ENCODE measurements at regions not wholly inside any gene's neighbourhood (a gene's known extent, or its start where the extent isn't known, plus 50 kb on each side); places are given as distances from the start of the nearest gene placed in this dataset.

- H3K9ac ChIP-seq (ENCODE audit: low read depth, low read length), result no peak overlapping the region
- peaks cover 11% of the 10 kb centered on the region for H3K4me1 ChIP-seq (ENCODE audit: control insufficient read depth, insufficient read depth, low read length)
- no peaks in the 10 kb centered on the region for H3K27me3 ChIP-seq (ENCODE audit: control insufficient read depth, insufficient read depth, low read length)
- no peaks in the 10 kb centered on the region for H3K9me3 ChIP-seq (ENCODE audit: control insufficient read depth, insufficient read depth, low read length)
- no peak overlapping the region for H3K4me3 ChIP-seq (ENCODE audit: low read depth, low read length)
- H3K36me3 ChIP-seq (ENCODE audit: control insufficient read depth, insufficient read depth, low read length), result no peaks in the 10 kb centered on the region
Observed at GRCh38 chr16:22628994-22629393, 118.3 kb downstream of the NPIPB5 start.

DNA sequence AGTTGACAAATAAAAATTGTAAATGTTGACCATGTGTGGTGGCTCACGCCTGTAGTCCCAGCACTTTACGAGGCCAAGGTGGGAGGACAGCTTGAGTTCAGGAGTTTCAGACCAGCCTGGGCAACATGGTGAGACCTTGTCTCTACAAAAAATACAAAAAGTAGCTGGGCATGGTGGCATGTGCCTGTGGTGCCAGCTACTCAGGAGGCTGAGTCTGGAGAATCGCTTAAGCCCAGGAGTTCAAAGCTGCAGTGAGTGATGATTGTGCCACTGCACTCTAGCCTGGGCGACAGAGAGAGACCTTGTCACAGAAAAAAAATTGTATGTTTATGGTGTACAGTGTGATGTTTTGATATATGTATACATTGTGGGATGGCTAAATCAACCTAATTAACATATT is 119.6 kb downstream of the NPIPB5 start:
- Histone ChIP-seq H3K36me3 (ENCODE audit: control insufficient read depth, insufficient read depth, low read length) (no peaks in the 10 kb centered on the region), H3K4me3 (ENCODE audit: low read depth, low read length) (no peak overlapping the region), H3K9me3 (ENCODE audit: control insufficient read depth, insufficient read depth, low read length) (no peaks in the 10 kb centered on the region), H3K9ac (ENCODE audit: low read depth, low read length) (no peak overlapping the region), H3K4me1 (ENCODE audit: control insufficient read depth, insufficient read depth, low read length) (peaks cover 22% of the 10 kb centered on the region), H3K27me3 (ENCODE audit: control insufficient read depth, insufficient read depth, low read length) (no peaks in the 10 kb centered on the region)

DNA sequence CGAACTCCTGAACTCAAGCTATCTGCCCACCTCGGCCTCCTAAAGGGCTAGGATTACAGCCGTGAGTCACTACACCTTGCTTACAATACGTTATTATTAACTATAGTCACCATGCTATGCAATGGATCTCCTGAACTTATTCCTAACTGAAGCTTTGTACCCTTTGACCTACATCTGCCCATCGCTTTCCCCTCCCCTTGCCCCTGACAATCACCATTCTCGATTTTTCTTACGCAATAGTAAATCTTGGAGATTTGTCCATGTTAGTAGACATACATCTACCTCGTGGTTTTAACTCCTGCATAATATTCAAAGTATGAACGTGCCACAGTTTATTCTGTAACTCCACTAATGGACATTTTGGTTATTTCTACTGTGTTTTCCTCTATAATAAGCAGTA is 120.6 kb downstream of the NPIPB5 start:
- Histone ChIP-seq H3K9me3 (ENCODE audit: control insufficient read depth, insufficient read depth, low read length) (no peaks in the 10 kb centered on the region), H3K9ac (ENCODE audit: low read depth, low read length) (no peak overlapping the region)

GRCh38 chr16:22632606-22633005 is 121.9 kb downstream of the NPIPB5 start:
- H3K4me1 ChIP-seq (ENCODE audit: control insufficient read depth, insufficient read depth, low read length), result peaks cover 33% of the 10 kb centered on the region
- H3K9me3 ChIP-seq (ENCODE audit: control insufficient read depth, insufficient read depth, low read length), result no peaks in the 10 kb centered on the region
- H3K27me3 ChIP-seq (ENCODE audit: control insufficient read depth, insufficient read depth, low read length), result no peaks in the 10 kb centered on the region
- no peak overlapping the region for H3K4me3 ChIP-seq (ENCODE audit: low read depth, low read length)
- no peaks in the 10 kb centered on the region for H3K36me3 ChIP-seq (ENCODE audit: control insufficient read depth, insufficient read depth, low read length)
- no peak overlapping the region for H3K9ac ChIP-seq (ENCODE audit: low read depth, low read length)

More for the DNA sequence above, 120.6 kb downstream of the NPIPB5 start:
- Histone ChIP-seq H3K36me3 (ENCODE audit: control insufficient read depth, insufficient read depth, low read length) (no peaks in the 10 kb centered on the region), H3K4me1 (ENCODE audit: control insufficient read depth, insufficient read depth, low read length) (peaks cover 33% of the 10 kb centered on the region), H3K27me3 (ENCODE audit: control insufficient read depth, insufficient read depth, low read length) (no peaks in the 10 kb centered on the region), H3K4me3 (ENCODE audit: low read depth, low read length) (no peak overlapping the region)

GRCh38 chr16:22633280-22633679 is 122.6 kb downstream of the NPIPB5 start:
- H3K27me3 ChIP-seq (ENCODE audit: control insufficient read depth, insufficient read depth, low read length), result no peaks in the 10 kb centered on the region
- peaks cover 34% of the 10 kb centered on the region for H3K4me1 ChIP-seq (ENCODE audit: control insufficient read depth, insufficient read depth, low read length)
- H3K9ac ChIP-seq (ENCODE audit: low read depth, low read length), result no peak overlapping the region
- H3K4me3 ChIP-seq (ENCODE audit: low read depth, low read length), result no peak overlapping the region
- no peaks in the 10 kb centered on the region for H3K36me3 ChIP-seq (ENCODE audit: control insufficient read depth, insufficient read depth, low read length)
- no peaks in the 10 kb centered on the region for H3K9me3 ChIP-seq (ENCODE audit: control insufficient read depth, insufficient read depth, low read length)

- H3K9me3 ChIP-seq (ENCODE audit: control insufficient read depth, insufficient read depth, low read length), result no peaks in the 10 kb centered on the region
- no peak overlapping the region for H3K9ac ChIP-seq (ENCODE audit: low read depth, low read length)
- no peak overlapping the region for H3K4me3 ChIP-seq (ENCODE audit: low read depth, low read length)
- no peaks in the 10 kb centered on the region for H3K36me3 ChIP-seq (ENCODE audit: control insufficient read depth, insufficient read depth, low read length)
- H3K4me1 ChIP-seq (ENCODE audit: control insufficient read depth, insufficient read depth, low read length), result peaks cover 38% of the 10 kb centered on the region
- no peaks in the 10 kb centered on the region for H3K27me3 ChIP-seq (ENCODE audit: control insufficient read depth, insufficient read depth, low read length)
Observed at GRCh38 chr16:22633799-22634198, 123.1 kb downstream of the NPIPB5 start.

GRCh38 chr16:22634954-22635353 is 124.3 kb downstream of the NPIPB5 start:
- Histone ChIP-seq H3K9me3 (ENCODE audit: control insufficient read depth, insufficient read depth, low read length) (no peaks in the 10 kb centered on the region), H3K9ac (ENCODE audit: low read depth, low read length) (peak overlapping the region; percentile 1), H3K27me3 (ENCODE audit: control insufficient read depth, insufficient read depth, low read length) (no peaks in the 10 kb centered on the region), H3K36me3 (ENCODE audit: control insufficient read depth, insufficient read depth, low read length) (no peaks in the 10 kb centered on the region), H3K4me3 (ENCODE audit: low read depth, low read length) (no peak overlapping the region), H3K4me1 (ENCODE audit: control insufficient read depth, insufficient read depth, low read length) (peaks cover 38% of the 10 kb centered on the region)

DNA sequence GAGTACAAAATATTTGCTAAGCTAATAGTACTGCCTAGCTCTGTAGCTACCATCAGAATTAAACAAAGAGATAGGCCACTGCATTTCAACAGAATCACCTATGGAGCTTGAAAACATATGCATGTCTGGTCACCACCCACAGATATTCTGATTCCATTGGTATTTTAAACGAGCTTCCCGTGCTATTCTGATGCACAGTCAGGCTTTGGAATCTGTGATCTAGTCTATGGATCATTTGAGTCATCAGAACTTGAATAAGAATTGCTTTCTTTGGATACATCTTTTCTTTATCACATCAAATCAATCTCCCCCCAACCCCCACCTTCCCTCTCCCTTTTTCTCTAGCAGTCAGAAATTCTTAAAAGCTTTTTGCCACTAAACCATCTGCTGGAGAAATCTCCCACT is 124.7 kb downstream of the NPIPB5 start:
- Histone ChIP-seq H3K4me3 (ENCODE audit: low read depth, low read length) (no peak overlapping the region), H3K36me3 (ENCODE audit: control insufficient read depth, insufficient read depth, low read length) (no peaks in the 10 kb centered on the region), H3K9ac (ENCODE audit: low read depth, low read length) (peak overlapping the region; percentile 13), H3K9me3 (ENCODE audit: control insufficient read depth, insufficient read depth, low read length) (no peaks in the 10 kb centered on the region), H3K4me1 (ENCODE audit: control insufficient read depth, insufficient read depth, low read length) (peaks cover 38% of the 10 kb centered on the region), H3K27me3 (ENCODE audit: control insufficient read depth, insufficient read depth, low read length) (no peaks in the 10 kb centered on the region)

GRCh38 chr16:22635801-22636200 is 125.1 kb downstream of the NPIPB5 start:
- H3K9me3 ChIP-seq (ENCODE audit: control insufficient read depth, insufficient read depth, low read length), result no peaks in the 10 kb centered on the region
- no peaks in the 10 kb centered on the region for H3K36me3 ChIP-seq (ENCODE audit: control insufficient read depth, insufficient read depth, low read length)
- H3K4me3 ChIP-seq (ENCODE audit: low read depth, low read length), result no peak overlapping the region
- H3K27me3 ChIP-seq (ENCODE audit: control insufficient read depth, insufficient read depth, low read length), result no peaks in the 10 kb centered on the region
- peak overlapping the region; percentile 13 for H3K9ac ChIP-seq (ENCODE audit: low read depth, low read length)
- H3K4me1 ChIP-seq (ENCODE audit: control insufficient read depth, insufficient read depth, low read length), result peaks cover 38% of the 10 kb centered on the region

DNA sequence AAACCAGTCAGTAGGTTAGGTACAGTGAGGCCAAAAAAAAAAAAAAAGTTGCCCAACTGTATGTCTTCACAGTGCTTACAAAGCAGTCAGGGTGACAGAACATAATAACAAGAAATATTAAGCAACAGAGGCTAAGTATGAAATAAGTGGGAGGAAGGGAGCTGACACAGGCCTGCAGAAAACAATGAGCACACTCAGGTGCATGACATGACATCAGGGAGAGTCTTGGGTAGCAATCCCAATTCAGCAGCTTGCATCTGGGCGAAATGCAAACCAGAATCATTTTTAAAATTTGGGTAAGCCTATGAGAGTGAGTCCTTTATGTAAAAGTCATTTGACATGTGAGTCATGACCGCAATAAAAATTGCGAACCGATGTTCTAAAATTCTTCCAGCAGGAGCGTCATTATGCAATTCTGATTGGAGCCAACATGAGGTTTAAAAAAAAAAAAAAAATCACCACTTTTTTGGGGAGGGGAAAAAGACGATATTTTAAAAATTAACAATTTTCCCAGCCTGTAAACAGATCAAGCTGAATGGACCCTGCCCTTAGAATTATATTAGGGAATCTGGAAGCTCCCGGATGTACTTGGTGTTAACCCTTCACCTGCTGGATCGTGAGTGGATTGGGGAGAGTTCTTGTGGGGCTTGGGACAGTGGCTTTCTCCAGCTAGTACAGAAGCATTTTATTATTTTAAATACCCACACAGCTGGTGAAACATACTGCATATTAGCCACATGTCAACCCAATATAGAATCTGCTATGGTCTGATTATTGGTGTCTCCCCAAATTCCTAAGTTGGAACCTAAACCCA is 127.9 kb downstream of the NPIPB5 start:
- no peaks in the 10 kb centered on the region for H3K27me3 ChIP-seq (ENCODE audit: control insufficient read depth, insufficient read depth, low read length)
- no peaks in the 10 kb centered on the region for H3K9me3 ChIP-seq (ENCODE audit: control insufficient read depth, insufficient read depth, low read length)
- no peaks in the 10 kb centered on the region for H3K36me3 ChIP-seq (ENCODE audit: control insufficient read depth, insufficient read depth, low read length)
- H3K4me1 ChIP-seq (ENCODE audit: control insufficient read depth, insufficient read depth, low read length), result peaks cover 42% of the 10 kb centered on the region
- no peak overlapping the region for H3K4me3 ChIP-seq (ENCODE audit: low read depth, low read length)
- no peak overlapping the region for H3K9ac ChIP-seq (ENCODE audit: low read depth, low read length)

DNA sequence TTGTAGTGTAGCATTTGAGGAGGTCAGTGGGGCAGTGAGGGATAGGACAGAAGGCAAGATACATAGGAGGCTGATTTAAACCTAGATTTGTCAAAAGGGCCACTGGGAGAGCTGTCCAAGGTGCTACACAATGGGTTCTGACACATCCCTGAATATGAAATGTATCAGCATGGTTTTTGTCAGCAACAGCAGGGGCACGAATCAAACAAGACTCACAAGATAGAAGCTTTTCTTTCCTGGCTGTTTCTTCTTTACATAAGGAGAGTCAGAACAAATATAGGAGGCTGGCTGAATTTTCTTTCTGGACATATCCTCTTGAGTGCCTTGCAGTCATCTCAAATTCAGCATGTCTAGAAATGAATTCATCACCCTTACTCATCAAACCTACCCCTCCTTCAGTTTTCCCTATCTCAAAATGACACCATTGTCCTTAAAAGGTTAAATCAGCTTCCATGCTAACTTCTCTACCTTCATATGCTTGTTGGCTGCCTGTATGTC is 130.5 kb downstream of the NPIPB5 start:
- peaks cover 17% of the 10 kb centered on the region for H3K4me1 ChIP-seq (ENCODE audit: control insufficient read depth, insufficient read depth, low read length)
- H3K9me3 ChIP-seq (ENCODE audit: control insufficient read depth, insufficient read depth, low read length), result no peaks in the 10 kb centered on the region
- no peaks in the 10 kb centered on the region for H3K27me3 ChIP-seq (ENCODE audit: control insufficient read depth, insufficient read depth, low read length)

DNA sequence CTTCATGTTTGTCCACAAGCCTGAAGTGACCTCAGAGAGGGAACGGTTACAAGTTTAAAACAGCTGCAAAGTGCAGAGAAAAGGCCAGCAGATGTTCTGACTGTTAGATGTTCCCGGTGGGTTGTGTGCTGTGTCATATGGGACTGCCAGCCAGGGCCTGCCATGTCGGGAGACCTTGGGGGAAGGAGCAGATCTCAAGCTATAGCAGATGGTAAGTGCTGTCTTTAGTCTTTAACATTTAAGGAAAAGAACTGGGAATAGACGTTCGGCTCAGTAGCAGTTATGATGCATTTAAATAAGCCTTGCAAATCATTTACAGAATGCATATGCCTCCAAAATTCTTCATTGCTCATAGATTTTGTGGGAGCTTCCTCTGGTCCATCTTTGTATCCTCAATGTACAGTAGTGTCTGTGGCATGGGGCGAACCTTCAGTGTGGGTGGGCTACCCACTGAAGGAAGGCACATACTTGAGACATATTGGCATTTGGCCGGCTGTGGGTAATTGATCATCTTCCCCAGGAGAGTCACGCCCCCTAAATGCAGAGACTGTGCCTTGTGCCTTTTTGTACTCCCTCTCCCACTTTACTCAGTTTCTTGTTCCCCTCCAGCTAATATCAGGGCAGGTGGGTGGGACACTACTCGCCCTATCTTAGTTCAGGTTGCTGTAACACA is 131.9 kb downstream of the NPIPB5 start:
- no peaks in the 10 kb centered on the region for H3K9me3 ChIP-seq (ENCODE audit: control insufficient read depth, insufficient read depth, low read length)
- no peaks in the 10 kb centered on the region for H3K36me3 ChIP-seq (ENCODE audit: control insufficient read depth, insufficient read depth, low read length)
- H3K27me3 ChIP-seq (ENCODE audit: control insufficient read depth, insufficient read depth, low read length), result no peaks in the 10 kb centered on the region
- H3K4me3 ChIP-seq (ENCODE audit: low read depth, low read length), result no peak overlapping the region
- peaks cover 16% of the 10 kb centered on the region for H3K4me1 ChIP-seq (ENCODE audit: control insufficient read depth, insufficient read depth, low read length)
- H3K9ac ChIP-seq (ENCODE audit: low read depth, low read length), result no peak overlapping the region

More for the DNA sequence above, 130.5 kb downstream of the NPIPB5 start:
- Histone ChIP-seq H3K9ac (ENCODE audit: low read depth, low read length) (no peak overlapping the region), H3K36me3 (ENCODE audit: control insufficient read depth, insufficient read depth, low read length) (no peaks in the 10 kb centered on the region), H3K4me3 (ENCODE audit: low read depth, low read length) (no peak overlapping the region)
